ENCODE measurements at regions not wholly inside any gene's neighbourhood (a gene's known extent, or its start where the extent isn't known, plus 50 kb on each side); places are given as distances from the start of the nearest gene placed in this dataset.

DNA sequence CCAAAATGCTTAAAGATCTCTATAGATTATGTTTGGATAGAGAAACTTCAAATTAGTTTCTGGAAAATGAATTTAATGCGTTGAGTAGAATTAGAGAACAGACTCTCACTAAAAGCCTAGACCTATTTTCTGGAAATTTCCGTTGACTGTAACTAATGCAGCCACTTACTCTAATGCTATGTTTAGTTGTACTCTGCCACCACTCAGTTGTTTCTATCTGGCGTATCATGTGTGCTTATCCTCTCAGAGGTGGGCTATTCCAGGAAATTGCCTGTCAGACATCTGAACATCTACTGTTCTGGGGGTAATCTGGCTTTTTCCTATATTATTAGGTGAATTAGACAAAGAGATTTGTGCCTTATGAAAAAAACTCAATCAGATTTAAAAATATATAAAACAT, 347.1 kb upstream of the FSTL5 start (continued):
- TF ChIP-seq CHD7 (IDR thresholded peaks at IDR 0.05; ENCODE audit: insufficient replicate concordance, low read length), result no peak
- TF ChIP-seq NRF1 (IDR thresholded peaks at IDR 0.05; ENCODE audit: low read depth, low read length), result no peak
- TF ChIP-seq BRCA1 (IDR thresholded peaks at IDR 0.05; ENCODE audit: low read depth, low read length), result no peak
- no peak for TF ChIP-seq CREB1 (IDR thresholded peaks at IDR 0.05)
- TF ChIP-seq, protein P1, sequence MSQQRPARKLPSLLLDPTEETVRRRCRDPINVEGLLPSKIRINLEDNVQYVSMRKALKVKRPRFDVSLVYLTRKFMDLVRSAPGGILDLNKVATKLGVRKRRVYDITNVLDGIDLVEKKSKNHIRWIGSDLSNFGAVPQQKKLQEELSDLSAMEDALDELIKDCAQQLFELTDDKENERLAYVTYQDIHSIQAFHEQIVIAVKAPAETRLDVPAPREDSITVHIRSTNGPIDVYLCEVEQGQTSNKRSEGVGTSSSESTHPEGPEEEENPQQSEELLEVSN (IDR thresholded peaks at IDR 0.05), result no peak
- TF ChIP-seq ATF3 (IDR thresholded peaks at IDR 0.05; ENCODE audit: insufficient read depth, low read depth, low read length), result no peak

Measured in H1 (cell line).